ENCODE measurements at regions not wholly inside any gene's neighbourhood (a gene's known extent, or its start where the extent isn't known, plus 50 kb on each side); places are given as distances from the start of the nearest gene placed in this dataset.
A peak's percentile ranks its signal among the peaks of the same experiment; 100 is the strongest.

DNA sequence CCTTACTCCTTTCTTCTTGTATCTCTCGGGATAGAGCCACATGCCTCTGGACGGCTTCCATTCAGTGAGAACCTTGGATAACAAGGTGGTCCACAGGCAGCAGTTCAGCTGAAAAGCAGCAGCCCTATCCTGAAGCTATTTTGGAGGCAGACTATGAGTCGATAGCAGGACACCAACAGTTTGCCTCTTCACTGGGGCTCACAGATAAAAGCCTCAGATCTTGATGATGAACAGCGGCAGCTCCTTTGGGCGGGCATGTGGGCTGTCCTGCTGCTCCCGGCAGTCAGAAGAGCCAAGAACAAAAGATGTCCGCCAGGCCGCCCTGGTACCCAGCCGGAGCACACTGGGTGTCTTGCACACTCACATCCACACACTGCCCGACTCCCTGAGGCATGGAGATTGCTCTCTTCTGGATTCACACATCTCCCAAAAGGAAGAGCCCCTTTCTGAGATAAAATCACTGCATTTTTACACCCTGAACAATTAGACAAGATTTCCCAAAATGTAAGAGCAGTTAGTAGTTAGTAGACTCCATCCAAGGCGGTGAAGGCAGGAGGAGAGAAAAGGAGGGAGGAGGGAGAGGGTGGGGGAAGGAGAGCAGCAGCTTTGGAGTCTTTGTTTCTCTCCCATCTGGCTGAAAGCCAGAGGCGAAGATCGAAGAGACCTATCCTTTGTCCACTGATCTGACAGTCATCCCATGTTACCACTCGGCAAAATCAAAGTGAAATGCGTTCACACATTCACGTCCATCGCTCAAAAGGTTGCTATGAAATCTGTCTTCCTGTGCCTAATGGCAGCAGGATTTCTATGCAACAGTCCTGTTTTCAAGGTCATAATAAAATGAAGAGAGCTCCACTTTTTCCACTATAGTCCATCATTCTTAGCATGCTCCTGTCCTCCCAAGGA lies 90.1 kb upstream of the KLF7 start:
- H3K9me3 ChIP-seq (ENCODE audit: control insufficient read depth, insufficient read depth, low read length) = no peaks in the 10 kb centered on the region
- H2BK5ac ChIP-seq (ENCODE audit: low read depth, low read length, poor library complexity, severe bottlenecking) = peak overlapping the region; percentile 99
- ATAC-seq (ENCODE audit: low read depth) = no peak
- peak overlapping the region; percentile 99 for H3K56ac ChIP-seq (ENCODE audit: extremely low read depth, insufficient read depth, low read length)
- H4K8ac ChIP-seq (ENCODE audit: low read depth in 2 of 2, low read length in 2 of 2) = peak overlapping the region; percentile 98 to 99
- no peak overlapping the region for H3K4me3 ChIP-seq (ENCODE audit: insufficient read depth, low read depth, low read length)
- H3K23ac ChIP-seq (ENCODE audit: low read depth, low read length) = peak overlapping the region; percentile 99
- intact Hi-C loops (cut with micrococcal nuclease) (loop anchor here (2.0 to 10.0 kb wide), 2 partner anchors 17 to 359 kb away; no protein-coding TSS in a partner anchor), dilution Hi-C loops (cut with HindIII; ENCODE audit: low sequenced_read_pairs, unreplicated experiment) (no loop called here), in situ Hi-C loops (cut with MboI; ENCODE audit: low sequenced_read_pairs) (no loop called here)
- peaks cover 55% of the 10 kb centered on the region for H3K9me1 ChIP-seq (ENCODE audit: insufficient read depth, low read length)
- no peaks in the 10 kb centered on the region for H3K27me3 ChIP-seq (ENCODE audit: control insufficient read depth, insufficient read depth, low read length)
- H3K79me1 ChIP-seq (ENCODE audit: low read depth in 1 of 2, low read length in 2 of 2) = peaks cover 16 to 52% of the 10 kb centered on the region in 2 experiments; a peak in 3 of 4 replicates
- peaks cover 64% of the 10 kb centered on the region for H3K4me1 ChIP-seq (ENCODE audit: control insufficient read depth, insufficient read depth, low read length)
- peak overlapping the region; percentile 99 for H4K5ac ChIP-seq (ENCODE audit: low read depth, low read length)
- peak overlapping the region; percentile 100 for H3K4ac ChIP-seq (ENCODE audit: low read depth, low read length)
- peak overlapping the region; percentile 100 for H2BK20ac ChIP-seq (ENCODE audit: low read depth, low read length)
- peak overlapping the region; percentile 99 for H3K27ac ChIP-seq (ENCODE audit: insufficient read depth, low read length)
- TF ChIP-seq FOS (IDR thresholded peaks at IDR 0.05; ENCODE audit: low read depth, low read length) (no peak), MAZ (IDR thresholded peaks at IDR 0.05; ENCODE audit: borderline replicate concordance, low read depth, low read length) (no peak), RAD21 (IDR thresholded peaks at IDR 0.05; ENCODE audit: low read length) (no peak; the same call in 1 of the 2 replicates), MXI1 (IDR thresholded peaks at IDR 0.05; ENCODE audit: borderline replicate concordance, low read depth, low read length) (no peak), CHD1 (IDR thresholded peaks at IDR 0.05; ENCODE audit: low read depth, low read length) (no peak), MAFK (IDR thresholded peaks at IDR 0.05; ENCODE audit: low read depth, low read length) (no peak), CEBPB (IDR thresholded peaks at IDR 0.05; ENCODE audit: low read depth, low read length) (no peak), NFE2L2 (IDR thresholded peaks at IDR 0.05; ENCODE audit: low read depth, low read length) (no peak), RFX5 (IDR thresholded peaks at IDR 0.05; ENCODE audit: low read depth, low read length) (no peak), RCOR1 (IDR thresholded peaks at IDR 0.05; ENCODE audit: insufficient replicate concordance, low read length) (no peak), SMC3 (IDR thresholded peaks at IDR 0.05; ENCODE audit: low read depth, low read length) (no peak)
- TF ChIP-seq, protein P1, sequence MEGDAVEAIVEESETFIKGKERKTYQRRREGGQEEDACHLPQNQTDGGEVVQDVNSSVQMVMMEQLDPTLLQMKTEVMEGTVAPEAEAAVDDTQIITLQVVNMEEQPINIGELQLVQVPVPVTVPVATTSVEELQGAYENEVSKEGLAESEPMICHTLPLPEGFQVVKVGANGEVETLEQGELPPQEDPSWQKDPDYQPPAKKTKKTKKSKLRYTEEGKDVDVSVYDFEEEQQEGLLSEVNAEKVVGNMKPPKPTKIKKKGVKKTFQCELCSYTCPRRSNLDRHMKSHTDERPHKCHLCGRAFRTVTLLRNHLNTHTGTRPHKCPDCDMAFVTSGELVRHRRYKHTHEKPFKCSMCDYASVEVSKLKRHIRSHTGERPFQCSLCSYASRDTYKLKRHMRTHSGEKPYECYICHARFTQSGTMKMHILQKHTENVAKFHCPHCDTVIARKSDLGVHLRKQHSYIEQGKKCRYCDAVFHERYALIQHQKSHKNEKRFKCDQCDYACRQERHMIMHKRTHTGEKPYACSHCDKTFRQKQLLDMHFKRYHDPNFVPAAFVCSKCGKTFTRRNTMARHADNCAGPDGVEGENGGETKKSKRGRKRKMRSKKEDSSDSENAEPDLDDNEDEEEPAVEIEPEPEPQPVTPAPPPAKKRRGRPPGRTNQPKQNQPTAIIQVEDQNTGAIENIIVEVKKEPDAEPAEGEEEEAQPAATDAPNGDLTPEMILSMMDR (conservative IDR thresholded peaks at IDR 0.05; ENCODE audit: low read depth, low read length) = no peak
- TF ChIP-seq, protein P2, sequence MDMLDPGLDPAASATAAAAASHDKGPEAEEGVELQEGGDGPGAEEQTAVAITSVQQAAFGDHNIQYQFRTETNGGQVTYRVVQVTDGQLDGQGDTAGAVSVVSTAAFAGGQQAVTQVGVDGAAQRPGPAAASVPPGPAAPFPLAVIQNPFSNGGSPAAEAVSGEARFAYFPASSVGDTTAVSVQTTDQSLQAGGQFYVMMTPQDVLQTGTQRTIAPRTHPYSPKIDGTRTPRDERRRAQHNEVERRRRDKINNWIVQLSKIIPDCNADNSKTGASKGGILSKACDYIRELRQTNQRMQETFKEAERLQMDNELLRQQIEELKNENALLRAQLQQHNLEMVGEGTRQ (IDR thresholded peaks at IDR 0.05; ENCODE audit: low read depth, low read length) = no peak
- ChIA-PET POLR2A (ENCODE audit: unreplicated experiment) (interaction anchor here (0.6 to 8.5 kb wide), 4 partner anchors 16 to 214 kb away, joined by 4 to 153 read pairs (median 8); partner anchors contain the start of gene KLF7), CTCF (interaction anchor here (0.7 to 1.6 kb wide), 4 partner anchors 16 to 432 kb away, joined by 3 to 6 read pairs (median 4); no protein-coding TSS in a partner anchor)
- WGBS, 2 experiments (ENCODE audit: extremely low coverage in 2 of 2, insufficient read length in 1 of 2) = 73% methylated on average over 10 of the region's 17 CpGs; no CpG with 5 or more reads in 1 of the 2 experiments
- BruUV-seq (replicated peaks) = no TSS peak
- H2AFZ ChIP-seq (replicated peaks; ENCODE audit: low read length, poor library complexity) = peak overlapping the region; percentile 80
- H3K14ac ChIP-seq (replicated peaks; ENCODE audit: low read depth, low read length) = peak overlapping the region; percentile 95
- H2BK120ac ChIP-seq (ENCODE audit: low read depth, low read length) = peak overlapping the region; percentile 100
- peak overlapping the region; percentile 99 for H2BK15ac ChIP-seq (ENCODE audit: low read depth, low read length)
- H2AK9ac ChIP-seq (replicated peaks; ENCODE audit: low read depth, low read length, poor library complexity) = peak overlapping the region; percentile 95
- no peaks in the 10 kb centered on the region for H3K36me3 ChIP-seq (ENCODE audit: control insufficient read depth, insufficient read depth, low read length)
- H3K9ac ChIP-seq (ENCODE audit: low read depth, low read length) = peak overlapping the region; percentile 90
- H2AK5ac ChIP-seq (ENCODE audit: low read depth, low read length) = peak overlapping the region; percentile 99
- peak overlapping the region; percentile 99 for H3K18ac ChIP-seq (ENCODE audit: low read depth, low read length)
- H4K91ac ChIP-seq (ENCODE audit: insufficient read depth, low read depth, low read length) = peak overlapping the region; percentile 100
- H3K4me2 ChIP-seq (ENCODE audit: low read depth, low read length) = peak overlapping the region; percentile 65
- H4K20me1 ChIP-seq (ENCODE audit: insufficient read depth, low read length) = no peaks in the 10 kb centered on the region
- DNase-seq = no peak

All from IMR-90 (cell line).